D721Med (cell line): ENCODE measurements at regions not wholly inside any gene's neighbourhood (a gene's known extent, or its start where the extent isn't known, plus 50 kb on each side); places are given as distances from the start of the nearest gene placed in this dataset.
"Not testable (repeated sequence)": the region's sequence is repeated elsewhere in the genome, so short reads cannot be mapped to it uniquely, and the experiment has no call there.

Experiments used
- DNase-seq: peaks from one replicate; pipeline ENCODE4 v3.0.0; 2011; ENCODE audit warnings: low spot score; ENCODE audit not compliant: insufficient read length
- FAIRE-seq: peaks from 2 replicates; lab custom pipeline; 2011; peaks lifted over from hg19 to GRCh38; lab: Jason Lieb, UNC
- CTCF ChIP-seq: IDR thresholded peaks from 2 replicates; pipeline ENCODE4 v1.5.1; 2012; ENCODE audit warnings: mild to moderate bottlenecking, control low read depth; ENCODE audit not compliant: insufficient read depth; ENCODE audit errors: missing control alignments

- TF ChIP-seq CTCF, result no peak
- no peak for DNase-seq
- no peak for FAIRE-seq
Observed at GRCh38 chr2:205867371-205867770, 185.1 kb downstream of the NRP2 start.

GRCh38 chr2:205865905-205866441 is 183.7 kb downstream of the NRP2 start:
- no peak for TF ChIP-seq CTCF
- DNase-seq (no peak), FAIRE-seq (no peak)

GRCh38 chr2:205865056-205865455 is 182.8 kb downstream of the NRP2 start:
- FAIRE-seq, result no peak
- no peak for TF ChIP-seq CTCF

GRCh38 chr2:205864491-205864890 is 182.2 kb downstream of the NRP2 start:
- DNase-seq (no peak), FAIRE-seq (no peak)
- no peak for TF ChIP-seq CTCF

More at GRCh38 chr2:205865056-205865455, 182.8 kb downstream of the NRP2 start:
- DNase-seq, result no peak

- FAIRE-seq, DNase-seq: not testable (repeated sequence)
Observed at GRCh38 chr2:205862761-205863160, 180.5 kb downstream of the NRP2 start.

- no peak for FAIRE-seq
- DNase-seq, result no peak
- no peak for TF ChIP-seq CTCF
Observed at GRCh38 chr2:205860885-205861284, 178.6 kb downstream of the NRP2 start.

- FAIRE-seq, result no peak
- no peak for DNase-seq
- TF ChIP-seq CTCF, result no peak
Observed at GRCh38 chr2:205860181-205860580, 177.9 kb downstream of the NRP2 start.
